K562 (cell line): ENCODE measurements at regions not wholly inside any gene's neighbourhood (a gene's known extent, or its start where the extent isn't known, plus 50 kb on each side); places are given as distances from the start of the nearest gene placed in this dataset.

Source experiments
- ATAC-seq: fragments of 200-7000 bp; cut with Tn5 transposase; 3 replicates; pipeline ENCODE4 v1.9.1; 2020; ENCODE audit warnings: moderate library complexity
- BruUV-seq: library from RNA; stranded (reverse); fragments of 400-500 nt; replicated peaks from 2 replicates; lab custom pipeline; 2021; lab: Mats Ljungman, UMichigan
- CTCF ChIA-PET: fragments of 300-600 bp; formaldehyde crosslinking; extraction: SDS; loops from one replicate; lab custom pipeline; 2021; ENCODE audit warnings: low intra/inter-chr PET ratio; lab: Yijun Ruan, JAX
- POLR2A ChIA-PET: fragments of 300-600, 350-650 bp; sonication (Branson Sonifier 250); formaldehyde crosslinking; extraction: SDS; loops from one replicate; lab custom pipeline; 2021; ENCODE audit warnings: antibody characterized with exemption, inconsistent platforms; lab: Yijun Ruan, JAX
- DNase-seq, 4 experiments: peaks; one replicate each; pipeline versions ENCODE4 v3.0.0 to v3.0.0-alpha.2; 2011 to 2018; ENCODE audit warnings: low spot score in 3 of 4, mixed read lengths in 3 of 4; ENCODE audit errors: extremely low read depth in 1 of 4
- FAIRE-seq: peaks from 2 replicates; lab custom pipeline; 2011; peaks lifted over from hg19 to GRCh38; lab: Jason Lieb, UNC
- H2AFZ ChIP-seq: 2 replicates; pipeline ENCODE4 v1.6.0; 2011; ENCODE audit warnings: low read depth, low read length, control low read depth, inconsistent platforms
- H3K27ac ChIP-seq: fragments of 200-600 bp; 3 replicates; pipeline ENCODE4 v1.8.0; 2011; ENCODE audit warnings: low read depth, mild to moderate bottlenecking, control low read depth, inconsistent platforms, low read length, moderate library complexity, mixed read lengths; ENCODE audit errors: extremely low read depth
- H3K27me3 ChIP-seq, 2 experiments: fragments of 300-600 bp in 1 of 2; 2 replicates in 1 of 2; 3 replicates in 1 of 2; pipeline versions ENCODE4 v1.6.0 to v1.8.0; 2011; ENCODE audit warnings: inconsistent platforms in 2 of 2, low read length in 2 of 2, mild to moderate bottlenecking in 1 of 2, mixed read lengths in 1 of 2, moderate library complexity in 1 of 2; ENCODE audit not compliant: control insufficient read depth in 2 of 2, insufficient read depth in 2 of 2
- H3K36me3 ChIP-seq: fragments of 300-600 bp; 3 replicates; pipeline ENCODE4 v1.8.0; 2011; ENCODE audit warnings: mild to moderate bottlenecking, low read length, inconsistent platforms; ENCODE audit not compliant: control insufficient read depth, insufficient read depth
- H3K4me1 ChIP-seq, 2 experiments: fragments of 200-600 bp in 1 of 2; replicated peaks in 1 of 2; 2 replicates in 1 of 2; 3 replicates in 1 of 2; pipeline versions ENCODE4 v1.5.1 to v1.8.0; 2011; ENCODE audit warnings: inconsistent platforms in 2 of 2, low read length in 2 of 2, mild to moderate bottlenecking in 1 of 2, mixed read lengths in 1 of 2, moderate library complexity in 1 of 2; ENCODE audit not compliant: control insufficient read depth in 2 of 2, insufficient read depth in 2 of 2
- H3K4me2 ChIP-seq: 2 replicates; pipeline ENCODE4 v1.6.1; 2011; ENCODE audit warnings: low read length, control low read depth, inconsistent platforms, mixed read lengths; ENCODE audit not compliant: insufficient read depth
- H3K4me3 ChIP-seq: fragments of 200-600 bp; sonication (generic), shearing (Covaris generic); 2 replicates; pipeline ENCODE4 v1.5.1; 2016; ENCODE audit warnings: control low read depth, inconsistent platforms
- H3K79me2 ChIP-seq: fragments of 200-600 bp; 3 replicates; pipeline ENCODE4 v1.8.0; 2011; ENCODE audit warnings: low read length, inconsistent platforms; ENCODE audit not compliant: control insufficient read depth, insufficient read depth
- H3K9ac ChIP-seq, 2 experiments: 2 replicates each; pipeline versions ENCODE4 v1.6.0 to v1.6.1; 2011; ENCODE audit warnings: low read depth in 2 of 2, low read length in 2 of 2, control low read depth in 1 of 2, inconsistent platforms in 1 of 2, mild to moderate bottlenecking in 1 of 2, mixed read lengths in 1 of 2; ENCODE audit not compliant: insufficient read depth in 1 of 2
- H3K9me1 ChIP-seq: one replicate; pipeline ENCODE4 v1.6.0; 2011; ENCODE audit warnings: inconsistent platforms, mild to moderate bottlenecking, low read length, moderate library complexity; ENCODE audit not compliant: control insufficient read depth, insufficient read depth
- H3K9me3 ChIP-seq: replicated peaks from 2 replicates; pipeline ENCODE4 v1.5.1; 2011; ENCODE audit warnings: low read depth, low read length, inconsistent platforms; ENCODE audit not compliant: control insufficient read depth, insufficient read depth
- H4K20me1 ChIP-seq: replicated peaks from 2 replicates; pipeline ENCODE4 v1.6.1; 2011; ENCODE audit warnings: low read length, inconsistent platforms, mixed read lengths; ENCODE audit not compliant: control insufficient read depth, insufficient read depth
- CCAR2 ChIP-seq: fragments of 200-400 bp; formaldehyde crosslinking; IDR thresholded peaks from 2 replicates; pipeline ENCODE4 v1.6.1; 2017; ENCODE audit warnings: mild to moderate bottlenecking, low read depth, low read length
- CEBPB ChIP-seq: fragments of 450-650 bp; IDR thresholded peaks from 2 replicates; pipeline ENCODE4 v1.6.1; 2016; ENCODE audit warnings: missing genetic modification characterization, missing compliant biosample characterization
- CREBBP ChIP-seq: IDR thresholded peaks from one replicate; pipeline ENCODE4 v1.6.1; 2012; ENCODE audit warnings: low read depth, mild to moderate bottlenecking, control low read depth, inconsistent platforms, low read length
- EZH2 ChIP-seq: IDR thresholded peaks from 2 replicates; pipeline ENCODE4 v1.6.1; 2012; ENCODE audit warnings: low read depth, mild to moderate bottlenecking, inconsistent platforms, low read length, borderline replicate concordance
- FOXA1 ChIP-seq: fragments of 450-650 bp; IDR thresholded peaks from 2 replicates; pipeline ENCODE4 v1.6.1; 2016; ENCODE audit warnings: mild to moderate bottlenecking, borderline replicate concordance
- GABPB2 ChIP-seq: fragments of 250-450 bp; sonication (Bioruptor Pico); conservative IDR thresholded peaks from 2 replicates; pipeline ENCODE4 v1.5.1; 2021; ENCODE audit warnings: mild to moderate bottlenecking
- HCFC1 ChIP-seq: IDR thresholded peaks from 2 replicates; pipeline ENCODE4 v1.6.1; 2012; ENCODE audit warnings: low read depth, low read length, improper control_type of control experiment
- HSF4 ChIP-seq: fragments of 250-450 bp; sonication (Bioruptor Pico); IDR thresholded peaks from 2 replicates; pipeline ENCODE4 v2.1.2; 2022; ENCODE audit warnings: mild to moderate bottlenecking, moderate library complexity, borderline replicate concordance
- KAT7 ChIP-seq: sonication (generic); formaldehyde crosslinking; IDR thresholded peaks from 2 replicates; pipeline ENCODE4 v1.8.0; 2022; ENCODE audit warnings: missing genetic modification reagents, mild to moderate bottlenecking, borderline replicate concordance
- MEF2D ChIP-seq: conservative IDR thresholded peaks from 2 replicates; pipeline ENCODE4 v1.6.1; 2016; ENCODE audit warnings: low read depth, missing genetic modification characterization, missing compliant biosample characterization
- MTA1 ChIP-seq: fragments of 450-650 bp; IDR thresholded peaks from 2 replicates; pipeline ENCODE4 v1.6.1; 2017; ENCODE audit warnings: borderline replicate concordance
- NR1H2 ChIP-seq: sonication (generic); formaldehyde crosslinking; IDR thresholded peaks from 2 replicates; pipeline ENCODE4 v1.4.0; 2020; ENCODE audit warnings: mild to moderate bottlenecking, missing genetic modification reagents
- PATZ1 ChIP-seq: fragments of 250-450 bp; sonication (Bioruptor Pico); IDR thresholded peaks from 2 replicates; pipeline ENCODE4 v1.5.0; 2020; ENCODE audit warnings: mild to moderate bottlenecking, borderline replicate concordance
- PML ChIP-seq: IDR thresholded peaks from 2 replicates; pipeline ENCODE4 v1.6.1; 2012; ENCODE audit warnings: low read length, inconsistent platforms
- PTBP1 ChIP-seq: fragments of 200-400 bp; formaldehyde crosslinking; IDR thresholded peaks from 2 replicates; pipeline ENCODE4 v1.6.1; 2017; ENCODE audit warnings: low read depth, low read length
- RHOXF2B ChIP-seq: fragments of 250-450 bp; sonication (Bioruptor Pico); conservative IDR thresholded peaks from 2 replicates; pipeline ENCODE4 v1.5.1; 2021
- SMARCB1 ChIP-seq: IDR thresholded peaks from 2 replicates; pipeline ENCODE4 v1.6.1; 2011; ENCODE audit warnings: improper control_type of control experiment, low read depth; ENCODE audit not compliant: insufficient read length
- SRSF3 ChIP-seq: fragments of 200-400 bp; formaldehyde crosslinking; IDR thresholded peaks from 2 replicates; pipeline ENCODE4 v1.6.1; 2016; ENCODE audit warnings: mild to moderate bottlenecking, low read length, moderate library complexity; ENCODE audit not compliant: insufficient read depth
- TSC22D4 ChIP-seq: fragments of 450-650 bp; IDR thresholded peaks from 2 replicates; pipeline ENCODE4 v1.6.1; 2016; ENCODE audit warnings: missing genetic modification characterization, missing biosample characterization, control low read depth
- ZKSCAN1 ChIP-seq: fragments of 150-350 bp; IDR thresholded peaks from 2 replicates; pipeline ENCODE4 v1.6.1; 2016; ENCODE audit warnings: low read depth, low read length
- ZNF24 ChIP-seq: fragments of 450-650 bp; IDR thresholded peaks from 2 replicates; pipeline ENCODE4 v1.6.1; 2016
- ZNF436 ChIP-seq: fragments of 250-450, 450-650 bp; sonication (Bioruptor Pico); formaldehyde crosslinking; IDR thresholded peaks from 2 replicates; pipeline ENCODE4 v1.7.0; 2020; ENCODE audit warnings: mild to moderate bottlenecking
- WGBS: fragments of 100-300 bp; shearing (Covaris generic); methylation state at CpG from one replicate; pipeline ENCODE4 v1.1.6; 2016; ENCODE audit warnings: low coverage, mixed read lengths; ENCODE audit not compliant: insufficient coverage; ENCODE audit errors: missing lambda C conversion rate; 5-methylcytosine and 5-hydroxymethylcytosine counted together
- in situ Hi-C: fragments of 300-500 bp; cut with MboI; formaldehyde crosslinking; loops from 4 replicates; pipeline ENCODE4 v1.15.0; 2018; ENCODE audit warnings: inconsistent platforms, mixed read lengths
- intact Hi-C: fragments of 100-400 bp; cut with micrococcal nuclease; formaldehyde crosslinking; loops from 2 replicates; pipeline ENCODE4 v1.14.2; 2022

GRCh38 chr1:98298319-98298718, 363.2 kb upstream of the SNX7 start:
- WGBS: 0% methylated on average over 2 of the region's 2 CpGs
- FAIRE-seq: no peak

GRCh38 chr1:98296681-98297080, 364.8 kb upstream of the SNX7 start:
- no peaks in the 10 kb centered on the region for H3K9me3 ChIP-seq
- H3K4me2 ChIP-seq: no peak overlapping the region
- no peak overlapping the region for H2AFZ ChIP-seq
- no peak overlapping the region for H3K4me3 ChIP-seq
- CTCF ChIA-PET: no interaction called here
- no TSS peak for BruUV-seq
- POLR2A ChIA-PET: no interaction called here
- H3K27ac ChIP-seq: no peak overlapping the region
- no peaks in the 10 kb centered on the region for H3K9me1 ChIP-seq
- H4K20me1 ChIP-seq: no peaks in the 10 kb centered on the region
- H3K36me3 ChIP-seq: no peaks in the 10 kb centered on the region
- in situ Hi-C loops: no loop called here
- ATAC-seq: no peak
- H3K4me1 ChIP-seq: no peaks in the 10 kb centered on the region
- intact Hi-C loops: no loop called here
- no peak for DNase-seq
- FAIRE-seq: no peak
- 0% methylated on average over 1 of the region's 1 CpG for WGBS
- H3K27me3 ChIP-seq: no peaks in the 10 kb centered on the region
- H3K9ac ChIP-seq: no peak overlapping the region
- no peaks in the 10 kb centered on the region for H3K79me2 ChIP-seq
- no peak for TF ChIP-seq CCAR2
- TF ChIP-seq FOXA1: no peak
- TF ChIP-seq SRSF3: no peak
- no peak for TF ChIP-seq ZNF24
- no peak for TF ChIP-seq SMARCB1
- TF ChIP-seq RHOXF2B (CRISPR knock-in tag): no peak
- no peak for TF ChIP-seq PATZ1
- TF ChIP-seq NR1H2 (CRISPR knock-in tag): no peak
- TF ChIP-seq HSF4 (CRISPR knock-in tag): no peak
- TF ChIP-seq HCFC1: no peak
- TF ChIP-seq ZKSCAN1: no peak
- TF ChIP-seq TSC22D4 (tag): no peak
- TF ChIP-seq CREBBP: no peak
- no peak for TF ChIP-seq KAT7 (CRISPR knock-in tag)

More at GRCh38 chr1:98298319-98298718, 363.2 kb upstream of the SNX7 start:
- H3K4me1 ChIP-seq: no peaks in the 10 kb centered on the region
- no peak for TF ChIP-seq TSC22D4 (tag)
- TF ChIP-seq GABPB2 (CRISPR knock-in tag): no peak
- TF ChIP-seq MEF2D (tag): no peak
- no peak for TF ChIP-seq PTBP1
- TF ChIP-seq MTA1: no peak
- no peak for TF ChIP-seq ZNF436
- TF ChIP-seq EZH2: no peak
- TF ChIP-seq PML: no peak
- TF ChIP-seq CEBPB (tag): no peak
- H3K9me3 ChIP-seq: no peaks in the 10 kb centered on the region
- in situ Hi-C loops (no loop called here), intact Hi-C loops (no loop called here)
- H3K4me3 ChIP-seq: no peak overlapping the region
- DNase-seq (no peak), ATAC-seq (no peak)
- H3K79me2 ChIP-seq: no peaks in the 10 kb centered on the region
- ChIA-PET CTCF (no interaction called here), POLR2A (no interaction called here)
- no peaks in the 10 kb centered on the region for H4K20me1 ChIP-seq
- H3K9ac ChIP-seq: no peak overlapping the region
- H3K9me1 ChIP-seq: no peaks in the 10 kb centered on the region
- H3K4me2 ChIP-seq: no peak overlapping the region
- no peaks in the 10 kb centered on the region for H3K36me3 ChIP-seq
- no peaks in the 10 kb centered on the region for H3K27me3 ChIP-seq
- H3K27ac ChIP-seq: no peak overlapping the region
- no TSS peak for BruUV-seq
- H2AFZ ChIP-seq: no peak overlapping the region
